ENCODE measurements at regions not wholly inside any gene's neighbourhood (a gene's known extent, or its start where the extent isn't known, plus 50 kb on each side); places are given as distances from the start of the nearest gene placed in this dataset.

GRCh38 chr4:84403656-84404055 lies 95.4 kb downstream of the NKX6-1 start:
- TF ChIP-seq CTCF (conservative IDR thresholded peaks at IDR 0.05; ENCODE audit: low read depth, low read length) (no peak), BHLHE40 (IDR thresholded peaks at IDR 0.05; ENCODE audit: low read depth, low read length) (no peak)

Measured in IMR-90 (cell line).